Thoracic aorta (tissue), 2 donors: ENCODE measurements at regions not wholly inside any gene's neighbourhood (a gene's known extent, or its start where the extent isn't known, plus 50 kb on each side); places are given as distances from the start of the nearest gene placed in this dataset.
A peak's percentile ranks its signal among the peaks of the same experiment; 100 is the strongest.
"Not testable (repeated sequence)": the region's sequence is repeated elsewhere in the genome, so short reads cannot be mapped to it uniquely, and the experiment has no call there.

Experiments used
- ATAC-seq: fragments of 150-250 bp; one replicate; pipeline ENCODE4 v1.8.0; 2017; ENCODE audit warnings: low read depth; ENCODE audit not compliant: insufficient number of reproducible peaks, low FRiP score
- DNase-seq: peaks from one replicate; pipeline ENCODE4 v3.0.0-alpha.2; 2020; ENCODE audit warnings: low spot score
- H3K27ac ChIP-seq, 2 donors: fragments of 200-600 bp; sonication (generic); 1 replicate in 1 of 2; 2 replicates in 1 of 2; pipeline ENCODE4 v1.5.1; 2016; ENCODE audit warnings: mild to moderate bottlenecking in 2 of 2, moderate library complexity in 2 of 2
- H3K27me3 ChIP-seq: fragments of 200-600 bp; sonication (generic); replicated peaks from 2 replicates; pipeline ENCODE4 v1.6.0; 2016; ENCODE audit warnings: mild to moderate bottlenecking; ENCODE audit not compliant: insufficient read depth
- H3K36me3 ChIP-seq: fragments of 200-600 bp; sonication (generic); one replicate; pipeline ENCODE4 v1.5.1; 2016
- H3K4me1 ChIP-seq, 2 donors: fragments of 200-600 bp; sonication (generic); 1 replicate in 1 of 2; 2 replicates in 1 of 2; pipeline versions ENCODE4 v1.5.1 to v1.6.0; 2016; ENCODE audit warnings: low read depth in 2 of 2, mild to moderate bottlenecking in 1 of 2; ENCODE audit not compliant: control insufficient read depth in 1 of 2
- H3K4me3 ChIP-seq: fragments of 200-600 bp; sonication (generic); 2 replicates; pipeline ENCODE4 v1.5.1; 2016; ENCODE audit warnings: mild to moderate bottlenecking
- H3K9me3 ChIP-seq: fragments of 200-600 bp; sonication (generic); 2 replicates; pipeline ENCODE4 v1.5.1; 2016
- CTCF ChIP-seq: fragments of 200-600 bp; sonication (generic); IDR thresholded peaks from one replicate; pipeline ENCODE4 v1.5.1; 2019; ENCODE audit warnings: antibody characterized with exemption

- Histone ChIP-seq H3K27me3 (no peaks in the 10 kb centered on the region), H3K9me3 (no peaks in the 10 kb centered on the region), H3K36me3 (no peaks in the 10 kb centered on the region), H3K27ac (no peak overlapping the region), H3K4me1 (peaks cover 0 to 6% of the 10 kb centered on the region in 2 donors), H3K4me3 (no peak overlapping the region)
- no peak for DNase-seq
- no peak for ATAC-seq
- TF ChIP-seq CTCF, result no peak
Observed at GRCh38 chr3:109982201-109982600, 644.9 kb upstream of the DPPA4 start.

GRCh38 chr3:109984976-109985375 is 647.6 kb upstream of the DPPA4 start:
- H3K4me3 ChIP-seq, result no peak overlapping the region
- no peaks in the 10 kb centered on the region for H3K36me3 ChIP-seq
- peak overlapping the region in 1 of 2 donors; percentile 30 for H3K27ac ChIP-seq
- peaks cover 0 to 6% of the 10 kb centered on the region in 2 donors for H3K4me1 ChIP-seq
- no peaks in the 10 kb centered on the region for H3K27me3 ChIP-seq
- ATAC-seq (no peak), DNase-seq (no peak)
- no peak for TF ChIP-seq CTCF
- H3K9me3 ChIP-seq, result no peaks in the 10 kb centered on the region

- H3K27ac ChIP-seq, result no peak overlapping the region
- no peaks in the 10 kb centered on the region for H3K27me3 ChIP-seq
- TF ChIP-seq CTCF, result no peak
- ATAC-seq (no peak), DNase-seq (no peak)
- H3K9me3 ChIP-seq, result no peaks in the 10 kb centered on the region
- no peak overlapping the region for H3K4me3 ChIP-seq
- H3K36me3 ChIP-seq, result no peaks in the 10 kb centered on the region
- H3K4me1 ChIP-seq, result peaks cover 0 to 6% of the 10 kb centered on the region in 2 donors
Observed at GRCh38 chr3:109985943-109986555, 648.7 kb upstream of the DPPA4 start.

- no peak overlapping the region for H3K27ac ChIP-seq
- no peak for DNase-seq
- no peak for ATAC-seq
Observed at GRCh38 chr3:109994853-109995252, 657.5 kb upstream of the DPPA4 start.

GRCh38 chr3:109995377-109995776 is 658.0 kb upstream of the DPPA4 start:
- ATAC-seq (no peak), DNase-seq (no peak)
- Histone ChIP-seq H3K4me1 (no peaks in the 10 kb centered on the region), H3K9me3 (no peaks in the 10 kb centered on the region), H3K27me3 (no peaks in the 10 kb centered on the region), H3K27ac (no peak overlapping the region), H3K4me3 (no peak overlapping the region), H3K36me3 (no peaks in the 10 kb centered on the region)
- TF ChIP-seq CTCF, result no peak

More at GRCh38 chr3:109994853-109995252, 657.5 kb upstream of the DPPA4 start:
- no peak overlapping the region for H3K4me3 ChIP-seq
- no peaks in the 10 kb centered on the region for H3K36me3 ChIP-seq
- no peaks in the 10 kb centered on the region for H3K9me3 ChIP-seq
- H3K27me3 ChIP-seq, result no peaks in the 10 kb centered on the region
- TF ChIP-seq CTCF, result no peak
- H3K4me1 ChIP-seq, result no peaks in the 10 kb centered on the region

- not testable (repeated sequence) for H3K4me3 ChIP-seq, H3K9me3 ChIP-seq, ATAC-seq, DNase-seq, H3K4me1 ChIP-seq, H3K36me3 ChIP-seq, H3K27me3 ChIP-seq, H3K27ac ChIP-seq
Observed at GRCh38 chr3:110001905-110002304, 664.6 kb upstream of the DPPA4 start.
